Stimulated activated CD4-positive, alpha-beta T cell treated with anti-CD3 and anti-CD28 coated beads, Interleukin-15, amount 100 ng/mL, for 24 hours (primary cell): ENCODE measurements at regions not wholly inside any gene's neighbourhood (a gene's known extent, or its start where the extent isn't known, plus 50 kb on each side); places are given as distances from the start of the nearest gene placed in this dataset.
"Not testable (repeated sequence)": the region's sequence is repeated elsewhere in the genome, so short reads cannot be mapped to it uniquely, and the experiment has no call there.

Experiments used
- DNase-seq: peaks from one replicate; pipeline ENCODE4 v3.0.0-alpha.2; 2020

DNA sequence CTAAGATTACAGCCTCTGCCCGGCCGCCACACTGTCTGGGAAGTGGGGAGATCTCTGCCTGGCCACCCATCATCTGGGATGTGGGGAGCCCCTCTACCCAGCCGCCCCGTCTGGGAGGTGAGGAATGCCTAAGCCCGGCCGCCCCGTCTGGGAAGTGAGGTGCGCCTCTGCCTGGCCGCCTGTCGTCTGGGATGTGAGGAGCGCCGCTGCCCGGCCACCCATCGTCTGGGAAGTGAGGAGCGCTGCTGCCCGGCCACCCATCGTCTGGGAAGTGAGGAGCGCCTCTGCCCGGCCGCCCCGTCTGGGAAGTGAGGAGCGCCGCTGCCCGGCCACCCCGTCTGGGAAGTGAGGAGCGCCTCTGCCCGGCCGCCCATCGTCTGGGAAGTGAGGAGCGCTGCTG lies 135.9 kb upstream of the PROKR2 start:
- DNase-seq: not testable (repeated sequence)

DNA sequence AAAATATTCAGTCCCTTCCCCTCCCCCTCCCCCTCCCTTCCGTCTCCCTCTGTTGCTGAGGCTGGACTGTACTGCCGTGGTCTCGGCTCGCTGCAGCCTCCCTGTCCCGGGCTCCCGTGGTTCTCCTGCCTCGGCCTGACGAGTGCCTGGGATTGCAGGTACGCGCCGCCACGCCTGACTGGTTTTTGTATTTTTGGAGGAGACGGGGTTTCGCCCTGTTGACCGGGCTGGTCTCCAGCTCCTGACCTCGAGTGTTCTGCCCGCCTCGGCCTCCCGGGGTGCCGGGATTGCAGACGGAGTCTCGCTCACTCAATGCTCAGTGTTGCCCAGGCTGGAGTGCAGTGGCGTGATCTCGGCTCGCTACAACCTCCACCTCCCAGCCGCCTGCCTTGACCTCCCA lies 135.5 kb upstream of the PROKR2 start:
- not testable (repeated sequence) for DNase-seq

DNA sequence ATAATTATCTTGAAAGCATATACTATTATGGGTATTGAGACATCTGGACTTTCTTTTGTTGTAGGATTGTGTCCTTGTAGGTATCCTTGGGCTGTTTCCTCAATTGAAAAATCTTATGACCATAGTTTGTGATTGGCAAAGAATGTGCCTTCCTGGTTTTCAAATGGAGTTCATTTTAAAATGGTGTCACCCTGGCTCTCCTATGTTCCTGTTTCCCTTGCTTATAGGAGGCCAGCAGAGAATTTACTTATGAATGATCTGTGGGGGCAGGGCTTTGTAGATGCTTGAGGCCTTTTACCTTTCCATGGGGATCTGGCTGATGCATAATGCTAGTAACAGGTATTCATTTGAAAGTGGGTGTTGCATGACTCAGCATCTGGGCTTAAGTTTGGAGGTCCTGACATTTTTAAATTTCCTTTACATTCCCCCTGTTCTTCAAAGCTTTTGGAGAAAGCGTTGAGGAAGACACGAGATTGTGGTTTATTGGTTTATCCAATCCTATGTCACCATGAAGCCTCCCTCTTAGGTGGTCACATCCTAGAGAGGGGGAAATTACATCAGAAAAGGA lies 135.0 kb upstream of the PROKR2 start:
- no peak for DNase-seq

DNA sequence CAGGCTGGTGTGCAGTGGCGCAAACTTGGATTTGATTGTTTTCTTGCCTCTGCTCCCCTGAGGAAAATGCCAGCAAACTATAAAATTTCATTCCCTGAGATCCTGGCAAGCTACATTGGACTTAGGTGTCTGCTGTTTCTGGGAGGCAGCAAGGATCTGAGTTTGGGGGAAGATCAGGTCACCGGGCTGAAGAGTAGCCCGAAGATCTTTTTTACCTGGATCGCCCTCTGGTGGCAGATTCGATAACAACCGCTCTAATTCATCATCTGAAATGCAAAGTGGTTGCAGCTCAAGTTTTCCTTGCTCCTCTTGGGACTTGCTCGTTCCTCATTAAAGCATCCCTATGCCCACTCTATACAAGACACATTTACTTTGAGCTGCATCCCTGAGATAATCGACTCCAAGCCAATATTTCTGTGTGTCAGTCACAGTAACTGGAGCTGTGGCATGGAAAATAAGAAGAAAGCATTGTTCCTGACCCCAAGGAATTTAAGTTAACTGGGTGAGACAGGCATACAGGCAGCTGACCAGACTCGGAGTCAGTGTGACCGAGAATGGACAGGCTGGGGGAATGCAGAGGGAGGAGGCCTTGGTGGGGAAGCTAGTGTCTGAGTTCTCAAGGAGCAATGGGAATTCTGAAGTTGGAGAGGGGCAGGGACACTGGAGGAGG lies 131.8 kb upstream of the PROKR2 start:
- DNase-seq: peak; percentile 68

DNA sequence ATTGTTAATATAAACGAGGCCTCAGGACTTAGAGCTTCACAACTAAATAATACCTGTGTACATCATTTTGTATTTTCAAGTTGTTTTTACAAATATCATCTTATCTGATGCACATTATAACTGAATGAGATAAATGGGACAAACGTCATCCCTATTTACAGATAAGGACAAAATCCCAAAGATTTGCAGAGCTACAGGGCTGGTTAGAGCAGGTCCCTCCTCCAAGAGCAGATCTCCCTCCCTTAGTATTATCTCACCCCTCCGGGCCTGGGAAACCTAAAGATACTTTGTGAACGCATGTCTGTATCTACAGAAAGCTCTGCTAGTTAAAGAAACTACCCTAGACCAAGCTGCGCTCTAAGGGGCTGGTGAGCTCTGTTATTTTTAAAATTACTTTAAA lies 130.4 kb upstream of the PROKR2 start:
- no peak for DNase-seq

DNA sequence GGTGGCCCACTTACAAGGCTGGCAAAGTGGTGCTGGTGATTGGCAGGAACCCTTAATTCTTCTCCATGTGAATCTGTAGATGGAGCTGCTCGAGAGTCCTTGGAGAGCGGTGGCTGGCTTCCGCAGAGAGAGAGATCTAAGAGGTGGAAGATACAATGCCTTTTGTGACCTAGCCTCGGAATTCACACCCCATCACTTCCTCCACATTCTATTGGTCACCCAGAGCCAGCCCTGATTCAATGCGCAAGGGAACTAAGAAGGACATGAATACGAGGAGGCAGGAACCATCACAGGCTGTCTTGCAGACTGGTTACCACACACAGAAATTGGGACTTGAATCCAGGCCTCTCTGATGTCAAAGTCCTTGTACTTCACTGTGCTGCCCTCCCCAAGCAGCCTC lies 128.9 kb upstream of the PROKR2 start:
- no peak for DNase-seq

DNA sequence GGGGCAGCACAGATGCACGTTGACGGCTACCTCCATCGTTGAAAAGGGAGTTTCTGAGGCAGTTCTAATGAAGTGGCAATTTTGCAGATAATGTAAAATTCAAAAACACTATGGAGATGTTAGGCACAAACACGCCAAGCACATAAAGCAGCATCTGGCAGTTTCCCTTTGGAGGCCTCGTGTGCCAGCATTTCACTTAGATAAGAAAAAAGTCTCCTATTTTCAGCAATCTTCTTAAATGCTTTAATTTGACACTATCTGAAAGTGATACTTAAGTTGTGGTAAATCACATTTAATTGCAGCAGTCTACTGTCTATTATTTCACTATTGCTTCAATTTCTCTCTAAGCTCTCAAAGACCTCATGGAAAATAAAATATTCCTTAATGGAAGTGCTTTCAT lies 125.3 kb upstream of the PROKR2 start:
- no peak for DNase-seq

DNA sequence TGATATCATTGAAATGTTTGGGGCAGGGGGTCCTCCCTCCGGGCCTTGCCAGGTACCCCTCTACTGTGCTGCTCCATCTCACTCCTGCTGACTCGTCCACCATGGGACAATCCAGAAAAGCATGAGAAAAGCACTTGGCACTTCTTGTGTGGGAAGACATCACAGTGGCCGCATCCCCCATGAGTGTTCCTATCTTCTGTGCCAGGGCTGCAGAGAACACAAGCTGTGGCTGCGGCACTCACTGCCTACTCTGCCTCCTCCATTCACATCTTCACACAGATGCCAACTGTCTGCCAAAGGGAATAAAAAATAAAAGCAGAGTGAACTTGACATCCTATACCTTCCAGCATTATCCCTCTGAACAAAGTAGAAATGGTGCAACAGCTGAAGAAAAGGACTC lies 117.4 kb upstream of the PROKR2 start:
- DNase-seq: no peak

DNA sequence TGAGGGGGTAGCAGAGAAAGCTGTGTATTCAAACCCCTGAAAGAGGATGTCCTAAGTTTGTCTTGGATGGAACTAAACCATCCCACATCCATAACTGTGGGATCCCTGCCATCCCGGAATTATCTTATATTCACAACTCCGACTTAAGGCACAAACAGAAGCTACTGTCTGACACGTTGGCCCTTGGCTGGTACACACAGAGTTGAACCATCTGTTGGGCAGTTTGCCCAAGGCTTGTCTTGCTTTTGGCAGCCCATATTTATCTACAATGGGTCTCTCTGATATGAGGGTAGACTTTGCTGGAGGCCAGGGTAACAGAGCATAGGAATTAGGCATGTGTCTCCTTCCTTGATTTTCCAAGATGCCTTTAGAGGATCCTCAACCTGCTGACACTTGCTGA lies 116.6 kb upstream of the PROKR2 start:
- no peak for DNase-seq

DNA sequence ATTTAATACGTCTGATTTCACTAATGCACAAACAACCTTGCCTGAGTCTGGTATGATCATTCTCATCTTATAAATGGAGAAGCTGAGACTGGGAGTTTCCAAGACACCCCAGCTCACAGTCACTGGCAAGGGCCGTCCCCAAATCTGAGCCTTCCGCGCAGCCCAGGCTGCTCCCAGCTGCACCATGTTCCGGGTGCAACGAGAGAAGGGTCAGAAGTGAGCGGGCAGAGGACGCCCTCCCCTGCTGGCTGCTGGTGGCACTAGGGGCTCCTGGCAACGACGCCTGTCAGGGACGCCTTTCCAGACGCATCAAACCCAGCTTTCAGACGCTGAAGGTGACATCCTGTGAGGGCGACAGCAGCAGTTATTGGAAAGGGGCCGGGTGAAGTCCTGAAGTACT lies 115.3 kb upstream of the PROKR2 start:
- no peak for DNase-seq

DNA sequence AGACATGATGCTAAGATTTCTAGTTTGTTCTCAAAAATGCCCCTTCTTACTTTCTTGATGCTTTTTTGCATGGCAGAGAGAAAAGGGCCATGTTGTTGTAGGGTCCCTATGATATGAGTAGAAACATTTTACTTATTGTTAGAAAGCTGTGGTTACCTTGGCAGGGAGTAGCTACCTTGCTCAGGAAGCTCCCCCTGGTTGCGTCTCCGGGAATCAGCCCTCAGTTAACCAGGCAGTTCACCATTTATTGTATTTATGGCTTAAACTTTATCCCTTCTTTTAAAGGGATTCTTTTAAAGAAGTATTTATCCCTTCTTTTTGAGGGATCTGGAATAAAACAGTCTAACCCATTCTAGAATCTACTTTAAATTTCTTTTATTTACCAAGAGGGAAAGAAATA lies 113.9 kb upstream of the PROKR2 start:
- DNase-seq: no peak

DNA sequence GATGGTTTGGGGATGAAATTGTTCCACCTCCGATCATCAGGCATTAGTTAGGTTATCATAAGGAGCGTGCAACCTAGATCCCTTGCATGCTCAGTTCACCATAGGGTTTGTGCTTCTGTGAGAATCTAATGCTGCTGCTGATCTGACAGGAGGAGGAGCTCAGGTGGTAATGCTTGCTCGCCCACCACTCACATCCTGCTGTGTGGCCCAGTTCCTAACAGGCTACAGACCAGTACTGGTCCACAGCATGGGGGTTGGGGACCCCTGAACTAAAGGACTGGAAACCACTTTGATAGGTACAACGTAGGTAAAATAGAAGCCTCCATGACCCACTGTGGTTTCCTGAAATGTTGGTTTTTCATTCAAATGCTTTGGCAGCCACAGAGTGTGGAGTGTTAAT lies 109.3 kb upstream of the PROKR2 start:
- DNase-seq: no peak

DNA sequence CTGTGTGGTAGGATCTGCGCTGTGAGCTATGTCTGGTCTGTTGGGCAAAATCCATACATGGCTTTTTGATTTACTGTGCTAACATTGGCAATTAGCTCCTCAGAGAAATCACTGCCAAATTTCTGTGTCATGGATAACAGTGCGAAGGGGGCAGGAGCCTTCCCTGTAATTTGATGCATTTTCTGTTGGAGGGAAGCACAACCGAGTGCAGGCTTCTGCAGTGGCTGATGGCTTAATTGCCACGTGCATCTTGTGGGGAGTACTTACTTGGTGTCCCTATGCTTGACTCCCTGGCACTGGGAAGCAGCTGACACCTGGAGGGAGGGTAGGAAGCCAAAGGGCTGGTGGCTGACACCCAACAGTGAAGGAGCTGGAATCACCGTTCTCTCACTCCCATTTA lies 99.3 kb upstream of the PROKR2 start:
- DNase-seq: no peak

DNA sequence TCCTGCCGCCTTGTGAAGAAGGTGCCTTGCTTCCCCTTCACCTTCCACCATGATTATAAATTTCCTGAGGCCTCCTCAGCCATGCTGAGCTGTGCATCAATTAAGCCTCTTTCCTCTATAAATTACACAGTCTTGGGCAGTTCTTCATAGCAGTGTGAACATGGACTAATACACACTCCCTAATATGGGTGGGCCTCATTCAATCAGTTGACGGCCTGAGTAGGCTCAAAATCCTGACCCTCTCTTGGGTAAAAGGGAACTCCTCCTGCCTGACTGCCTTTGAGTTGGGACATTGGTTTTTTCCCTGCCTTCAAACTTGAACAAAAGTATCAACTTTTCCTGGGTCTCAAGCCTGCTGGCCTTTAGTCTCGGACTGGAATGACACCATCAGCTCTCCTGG lies 96.6 kb upstream of the PROKR2 start:
- DNase-seq: no peak

DNA sequence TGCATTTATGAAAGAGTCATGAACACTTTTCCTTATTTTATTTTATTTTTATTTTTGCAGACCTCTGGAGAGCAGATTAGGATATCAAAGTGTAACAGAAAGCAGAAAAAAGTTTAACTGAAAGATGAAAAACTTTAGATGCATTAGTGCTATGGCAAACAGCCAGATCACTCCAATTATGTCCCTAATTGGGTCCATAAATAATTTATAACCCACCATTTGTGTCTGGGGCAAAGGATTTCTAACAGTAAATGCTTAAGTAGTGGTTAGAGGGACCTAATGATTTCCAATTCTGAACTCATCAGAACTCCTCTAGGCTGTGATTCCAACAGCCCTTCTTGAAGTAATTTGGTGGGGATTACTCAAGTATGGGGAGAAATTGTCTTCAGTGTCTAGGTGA lies 93.7 kb upstream of the PROKR2 start:
- no peak for DNase-seq

DNA sequence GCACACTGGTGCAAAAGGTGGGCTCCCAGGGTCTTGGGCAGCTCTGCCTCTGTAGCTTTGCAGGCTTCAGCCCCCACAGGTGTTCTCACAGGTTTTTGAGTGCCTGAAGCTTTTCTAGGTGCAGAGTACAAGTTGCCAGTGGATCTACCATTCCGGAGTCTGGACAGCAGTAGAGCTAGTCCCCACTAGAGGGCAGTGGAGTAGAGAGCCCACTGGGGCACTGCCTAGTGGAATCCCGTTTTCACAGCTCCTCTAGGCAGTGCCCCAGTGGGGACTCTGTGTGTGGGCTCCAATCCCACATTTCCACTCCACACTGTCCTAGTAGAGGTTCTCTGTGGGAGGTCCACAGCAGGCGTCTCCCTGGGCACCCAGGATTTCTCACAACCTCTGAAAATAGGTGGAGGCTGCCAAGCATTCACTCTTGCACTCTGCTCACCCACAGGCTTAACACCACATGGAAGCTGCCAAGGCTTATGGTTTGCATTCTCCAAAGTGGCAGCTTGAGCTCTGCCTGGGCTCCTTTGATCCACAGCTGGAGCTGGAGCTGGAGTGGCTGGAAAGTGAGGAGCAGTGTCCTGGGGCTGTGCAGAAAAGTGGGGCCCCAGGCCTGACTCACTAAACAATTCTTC lies 86.3 kb upstream of the PROKR2 start:
- DNase-seq: peak; percentile 40

DNA sequence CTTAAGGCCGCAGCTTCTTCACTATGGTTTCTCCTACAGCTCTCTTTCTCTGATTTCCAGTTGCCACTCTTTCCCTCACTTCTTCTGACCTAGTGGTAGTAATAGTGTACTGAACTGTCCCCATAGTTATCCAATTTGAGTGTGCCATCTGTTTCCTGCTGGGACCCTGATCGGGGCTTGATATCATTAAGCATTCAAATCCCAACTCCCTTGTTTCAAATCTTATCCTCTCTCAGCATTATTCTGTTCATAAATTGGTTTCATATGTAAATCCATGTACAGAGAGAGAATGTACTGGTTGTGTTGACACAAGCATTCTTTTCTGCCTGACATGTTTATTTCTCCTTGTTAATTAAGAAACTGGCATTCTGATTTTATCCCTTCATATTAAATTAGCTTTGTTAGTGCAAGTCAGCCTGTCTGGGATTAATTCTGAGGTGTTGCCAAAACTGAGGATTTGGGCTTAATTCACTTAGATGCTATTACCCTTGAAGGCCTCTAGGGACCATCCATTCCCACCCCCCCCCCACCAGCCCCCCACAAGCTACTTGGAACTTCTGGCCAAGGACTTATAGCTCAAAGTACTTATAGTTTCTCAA lies 84.6 kb upstream of the PROKR2 start:
- DNase-seq: no peak

DNA sequence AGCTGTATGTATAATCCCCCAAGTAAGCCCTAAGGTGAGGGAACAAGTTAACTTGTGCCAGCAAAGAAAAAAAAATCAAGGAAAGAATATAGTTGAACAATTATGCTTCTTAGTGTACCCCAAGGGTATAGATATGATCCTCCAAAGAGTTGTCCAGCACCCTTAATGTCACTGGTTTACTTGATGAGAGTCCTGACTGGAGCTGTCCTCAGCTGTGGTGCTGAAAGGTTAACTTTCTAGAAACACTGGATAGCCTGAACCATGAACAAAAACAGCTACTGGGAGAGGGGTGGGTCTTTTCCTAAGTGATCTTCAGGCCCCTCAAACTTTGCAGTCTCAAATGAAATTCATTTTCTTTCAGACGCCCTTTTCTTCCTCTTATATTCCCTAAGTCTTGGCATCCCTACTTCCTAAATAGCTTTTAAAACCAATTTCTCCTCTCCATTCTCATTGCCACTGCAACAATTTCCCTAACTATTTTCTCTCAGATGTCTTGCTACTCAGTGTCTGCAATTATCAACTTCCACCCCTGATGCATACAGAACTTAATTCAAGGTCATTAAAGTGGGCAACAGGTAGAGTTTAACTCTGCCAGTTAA lies 83.5 kb upstream of the PROKR2 start:
- no peak for DNase-seq

DNA sequence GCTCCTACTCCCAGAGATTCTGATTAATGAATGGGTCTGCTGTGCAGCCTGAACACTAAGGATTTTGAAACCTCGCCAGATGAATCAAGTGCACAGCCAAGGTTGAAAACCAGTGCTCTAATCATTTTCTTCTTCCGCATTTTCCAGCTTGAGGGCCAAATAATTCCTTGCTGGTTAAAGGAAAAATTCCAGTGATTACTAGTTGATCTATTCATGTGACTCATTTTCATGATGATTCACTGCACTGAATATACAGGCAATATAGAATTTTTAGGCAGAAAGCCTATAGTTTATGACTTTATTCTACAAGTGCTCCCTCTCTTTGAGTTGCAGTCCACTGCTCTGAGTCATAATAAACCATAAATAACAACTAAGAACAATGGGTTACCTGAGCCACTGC lies 80.6 kb upstream of the PROKR2 start:
- no peak for DNase-seq

DNA sequence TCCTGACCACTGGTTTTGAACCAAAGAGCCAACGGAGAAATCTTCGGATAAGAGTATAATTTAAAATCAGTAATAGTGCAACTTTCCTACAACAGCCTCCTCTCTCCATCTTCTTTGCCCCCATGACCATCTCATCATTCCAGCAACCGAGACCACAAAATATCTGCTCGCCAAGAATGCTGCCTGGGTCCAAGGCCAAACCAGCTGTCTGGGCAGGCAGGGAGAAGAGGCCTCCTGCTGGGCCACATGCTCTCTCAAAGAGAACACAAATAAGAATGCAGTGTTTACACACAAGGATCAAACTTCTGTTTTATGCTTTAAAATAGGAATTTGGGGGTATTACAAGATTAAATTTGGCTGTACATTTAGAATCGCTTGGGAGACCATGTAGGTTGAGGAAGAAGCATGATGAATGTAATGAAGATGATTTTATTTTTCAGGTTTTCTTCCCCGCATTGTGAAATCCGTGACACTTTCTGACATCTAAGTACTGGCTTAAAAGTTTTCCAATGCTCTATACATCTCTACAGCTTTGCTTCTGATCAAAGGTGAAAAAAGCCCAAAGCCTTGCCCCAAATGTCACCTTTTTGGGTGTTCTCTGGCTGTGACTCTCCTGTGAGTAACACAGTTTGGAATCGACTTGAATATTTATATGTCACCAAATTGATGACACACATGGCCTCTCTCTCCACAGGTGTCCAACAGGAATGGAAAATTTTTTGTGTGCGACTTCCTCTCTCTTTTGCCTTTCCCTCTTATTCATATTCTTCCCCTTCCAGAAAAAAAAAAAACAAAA lies 79.4 kb upstream of the PROKR2 start:
- DNase-seq: no peak

DNA sequence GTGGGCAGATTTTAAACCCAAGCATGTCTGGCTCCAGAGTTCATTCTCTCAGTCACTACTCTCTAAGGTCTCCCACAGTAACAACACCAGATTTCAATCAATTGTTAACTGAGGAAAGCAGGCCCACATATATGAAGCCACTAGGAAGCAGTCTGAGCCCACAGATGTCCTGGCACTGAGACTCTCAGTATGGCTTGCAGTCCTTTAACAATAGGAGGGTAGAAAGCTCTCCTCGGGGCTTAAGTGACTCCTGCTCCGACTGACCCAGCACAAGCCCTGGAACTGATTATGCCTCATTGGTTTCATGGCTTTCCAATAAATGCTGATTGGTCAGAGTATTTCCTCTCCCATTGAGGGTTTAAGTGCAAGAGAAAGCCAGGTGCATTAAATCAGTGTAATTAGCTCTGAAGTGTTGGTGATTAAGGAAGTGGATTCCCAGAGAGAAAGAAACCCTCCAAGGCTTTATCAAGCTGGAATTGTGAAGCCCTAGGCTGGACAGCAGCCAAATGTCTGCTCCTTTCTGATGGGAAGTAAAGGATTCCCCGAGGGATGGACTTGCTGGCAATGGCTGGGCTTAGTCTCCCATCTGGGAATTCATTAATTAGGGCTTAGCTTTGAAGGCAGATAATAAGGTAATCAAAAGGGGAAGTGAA lies 76.6 kb upstream of the PROKR2 start:
- DNase-seq: no peak

DNA sequence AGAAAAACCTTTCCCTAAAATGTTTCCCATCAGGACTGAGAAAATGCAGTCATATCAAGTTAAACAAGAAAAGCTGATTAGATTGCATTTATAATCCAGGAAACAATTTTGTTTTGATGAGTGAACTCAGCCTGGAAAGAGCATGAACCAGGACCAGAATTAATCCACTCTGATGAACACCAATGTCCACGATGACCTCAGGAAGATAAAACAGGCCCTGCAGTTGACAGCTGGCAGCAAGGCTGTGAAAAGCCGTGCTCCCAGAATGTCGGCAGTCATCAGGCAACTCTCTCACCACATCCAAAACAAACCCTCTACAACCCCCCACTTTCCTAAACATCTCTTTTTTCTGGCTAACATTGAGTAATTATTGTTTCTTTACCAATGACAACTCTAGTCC lies 74.0 kb upstream of the PROKR2 start:
- no peak for DNase-seq

DNA sequence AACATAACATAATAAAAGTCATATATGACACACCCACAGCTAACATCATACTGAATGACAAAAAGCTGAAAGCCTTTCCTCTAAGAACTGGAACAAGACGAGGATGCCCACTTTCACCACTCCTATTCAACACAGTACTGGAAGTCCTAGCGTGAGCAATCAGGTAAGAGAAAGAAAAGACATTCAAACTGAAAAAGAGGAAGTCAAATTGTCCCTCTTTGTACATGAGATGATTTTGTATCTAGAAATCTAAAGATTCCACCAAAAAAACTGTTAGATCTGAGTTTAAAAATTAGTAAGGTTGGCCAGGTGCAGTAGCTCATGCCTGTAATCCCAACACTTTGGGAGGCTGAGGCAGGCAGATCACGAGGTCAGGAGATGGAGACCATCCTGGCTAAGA lies 70.1 kb upstream of the PROKR2 start:
- not testable (repeated sequence) for DNase-seq
